Rectal smooth muscle tissue (tissue), 1 donor: ENCODE measurements at regions not wholly inside any gene's neighbourhood (a gene's known extent, or its start where the extent isn't known, plus 50 kb on each side); places are given as distances from the start of the nearest gene placed in this dataset.

ENCODE experiments used
- H3K27ac ChIP-seq: one replicate; pipeline ENCODE4 v1.7.0; 2013; ENCODE audit warnings: low read depth, low read length, inconsistent platforms
- H3K27me3 ChIP-seq: one replicate; pipeline ENCODE4 v1.7.0; 2013; ENCODE audit warnings: low read length; ENCODE audit not compliant: control insufficient read depth, insufficient read depth
- H3K36me3 ChIP-seq: one replicate; pipeline ENCODE4 v1.7.0; 2013; ENCODE audit warnings: low read length; ENCODE audit not compliant: control insufficient read depth, insufficient read depth
- H3K4me1 ChIP-seq: one replicate; pipeline ENCODE4 v1.7.0; 2013; ENCODE audit warnings: low read length; ENCODE audit not compliant: control insufficient read depth, insufficient read depth
- H3K4me3 ChIP-seq: one replicate; pipeline ENCODE4 v1.7.0; 2013; ENCODE audit warnings: low read length
- H3K9ac ChIP-seq: one replicate; pipeline ENCODE4 v1.7.0; 2013; ENCODE audit warnings: low read length

GRCh38 chr3:164393171-164393570, 685.1 kb downstream of the SI start:
- Histone ChIP-seq H3K27ac (no peak overlapping the region), H3K4me3 (no peak overlapping the region), H3K36me3 (no peaks in the 10 kb centered on the region), H3K27me3 (no peaks in the 10 kb centered on the region), H3K4me1 (no peaks in the 10 kb centered on the region), H3K9ac (no peak overlapping the region)

DNA sequence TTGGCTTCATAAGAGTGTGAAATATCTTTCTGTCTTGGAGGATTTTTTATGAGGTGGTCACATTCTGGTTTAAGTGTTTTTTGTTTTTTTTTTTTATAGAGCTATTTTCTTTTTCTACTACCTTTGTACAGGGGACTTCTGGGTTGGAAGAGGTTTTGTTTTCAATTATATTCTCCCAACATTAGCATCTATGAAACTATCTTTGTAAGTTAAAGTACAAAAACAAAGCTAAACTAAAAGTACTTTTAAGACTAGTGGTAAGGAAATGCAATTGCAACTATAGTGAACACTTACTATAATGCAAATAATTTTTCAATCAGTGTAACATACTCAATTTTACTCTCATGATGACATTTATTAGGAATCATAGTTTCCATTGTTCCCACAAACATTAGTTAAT, 688.2 kb downstream of the SI start:
- H3K4me1 ChIP-seq = no peaks in the 10 kb centered on the region
- H3K27ac ChIP-seq = no peak overlapping the region
- H3K4me3 ChIP-seq = no peak overlapping the region
- H3K9ac ChIP-seq = no peak overlapping the region
- no peaks in the 10 kb centered on the region for H3K36me3 ChIP-seq
- no peaks in the 10 kb centered on the region for H3K27me3 ChIP-seq

DNA sequence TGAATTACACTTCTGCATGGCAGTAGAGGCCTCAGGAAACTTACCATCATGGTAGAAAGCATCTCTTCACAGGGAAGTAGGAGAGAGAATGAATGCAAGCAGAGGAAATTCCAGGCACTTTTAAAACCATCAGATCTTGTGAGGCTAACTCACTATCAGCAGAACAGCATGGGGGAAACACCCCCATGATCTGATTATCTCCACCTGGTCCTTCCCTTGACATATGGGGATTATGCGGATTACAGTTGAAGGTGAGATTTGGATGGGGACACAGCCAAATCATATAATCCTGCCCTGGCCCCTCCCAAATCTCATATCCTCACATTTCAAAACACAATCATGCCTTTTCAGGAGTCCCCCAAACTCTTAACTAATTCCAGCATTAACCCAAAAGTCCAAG, 691.1 kb downstream of the SI start:
- no peak overlapping the region for H3K27ac ChIP-seq
- no peaks in the 10 kb centered on the region for H3K4me1 ChIP-seq
- H3K27me3 ChIP-seq = no peaks in the 10 kb centered on the region
- no peaks in the 10 kb centered on the region for H3K36me3 ChIP-seq
- no peak overlapping the region for H3K4me3 ChIP-seq
- H3K9ac ChIP-seq = no peak overlapping the region

GRCh38 chr3:164380156-164380555, 698.1 kb downstream of the SI start:
- H3K36me3 ChIP-seq = no peaks in the 10 kb centered on the region
- no peak overlapping the region for H3K4me3 ChIP-seq
- no peaks in the 10 kb centered on the region for H3K4me1 ChIP-seq
- H3K27ac ChIP-seq = no peak overlapping the region
- H3K27me3 ChIP-seq = no peaks in the 10 kb centered on the region
- H3K9ac ChIP-seq = no peak overlapping the region

DNA sequence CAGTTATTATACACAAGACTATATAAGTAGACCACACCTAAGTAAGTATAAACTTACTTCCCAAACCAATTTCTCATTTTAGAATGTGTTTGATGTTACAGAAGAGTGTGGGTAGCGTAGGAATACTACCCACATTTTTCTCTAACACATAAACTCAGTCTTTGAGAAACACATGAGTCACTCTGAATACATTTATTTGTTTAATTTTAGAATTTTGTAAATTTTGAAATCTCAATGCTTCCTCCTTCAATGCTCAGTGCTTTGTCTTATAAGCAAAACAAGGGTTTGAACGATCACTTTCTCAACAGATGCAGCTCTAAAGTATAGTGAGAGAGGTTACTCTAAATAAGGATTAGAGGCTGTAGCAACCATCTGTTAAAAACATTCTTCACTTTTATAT, 700.8 kb downstream of the SI start:
- Histone ChIP-seq H3K9ac (no peak overlapping the region), H3K27me3 (no peaks in the 10 kb centered on the region), H3K36me3 (no peaks in the 10 kb centered on the region), H3K27ac (no peak overlapping the region), H3K4me3 (no peak overlapping the region), H3K4me1 (no peaks in the 10 kb centered on the region)

GRCh38 chr3:164375995-164376394, 702.3 kb downstream of the SI start:
- H3K4me3 ChIP-seq = no peak overlapping the region
- H3K9ac ChIP-seq = no peak overlapping the region
- no peaks in the 10 kb centered on the region for H3K27me3 ChIP-seq
- H3K27ac ChIP-seq = no peak overlapping the region
- no peaks in the 10 kb centered on the region for H3K36me3 ChIP-seq
- no peaks in the 10 kb centered on the region for H3K4me1 ChIP-seq

DNA sequence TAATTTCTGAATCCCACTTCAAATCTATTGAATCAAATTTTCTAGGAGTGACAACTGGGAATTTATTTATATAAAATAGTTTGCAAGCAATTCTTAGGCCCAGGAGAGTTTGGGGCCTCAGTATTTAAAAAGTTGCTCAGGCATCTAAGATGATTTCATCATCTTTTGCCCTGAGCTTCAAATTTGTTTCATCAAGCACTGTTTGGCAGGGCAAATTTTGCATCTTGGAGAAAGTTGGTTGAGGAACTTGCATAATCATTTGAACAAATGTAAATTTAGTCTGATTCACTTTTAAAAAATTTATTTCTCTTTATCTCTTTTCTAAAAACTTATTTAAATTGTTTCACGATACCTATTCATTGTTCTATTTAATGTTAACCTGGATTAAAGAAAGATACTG, 702.8 kb downstream of the SI start:
- Histone ChIP-seq H3K4me1 (no peaks in the 10 kb centered on the region), H3K36me3 (no peaks in the 10 kb centered on the region), H3K4me3 (no peak overlapping the region), H3K27ac (no peak overlapping the region), H3K27me3 (no peaks in the 10 kb centered on the region), H3K9ac (no peak overlapping the region)

DNA sequence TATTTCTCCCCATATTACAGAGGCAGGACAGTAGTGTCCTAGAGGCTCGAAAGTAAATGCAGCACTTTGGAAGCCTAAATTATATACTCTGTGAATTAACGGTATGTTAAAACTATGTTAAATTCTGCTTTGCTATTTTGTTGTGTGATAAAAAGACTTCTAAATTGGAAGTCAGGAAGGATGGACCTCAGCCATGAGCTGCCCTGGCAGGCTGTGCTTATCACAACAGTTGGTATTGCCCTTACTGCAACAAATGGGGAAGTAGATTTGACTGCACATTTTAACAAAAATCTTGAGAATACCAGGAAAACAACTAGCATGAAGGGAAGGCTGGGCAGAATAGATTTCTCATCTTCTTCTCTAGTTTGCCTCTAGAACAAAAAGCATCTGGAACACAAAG, 706.6 kb downstream of the SI start:
- no peaks in the 10 kb centered on the region for H3K27me3 ChIP-seq
- no peak overlapping the region for H3K9ac ChIP-seq
- H3K27ac ChIP-seq = no peak overlapping the region
- H3K4me1 ChIP-seq = no peaks in the 10 kb centered on the region
- H3K36me3 ChIP-seq = no peaks in the 10 kb centered on the region
- no peak overlapping the region for H3K4me3 ChIP-seq

DNA sequence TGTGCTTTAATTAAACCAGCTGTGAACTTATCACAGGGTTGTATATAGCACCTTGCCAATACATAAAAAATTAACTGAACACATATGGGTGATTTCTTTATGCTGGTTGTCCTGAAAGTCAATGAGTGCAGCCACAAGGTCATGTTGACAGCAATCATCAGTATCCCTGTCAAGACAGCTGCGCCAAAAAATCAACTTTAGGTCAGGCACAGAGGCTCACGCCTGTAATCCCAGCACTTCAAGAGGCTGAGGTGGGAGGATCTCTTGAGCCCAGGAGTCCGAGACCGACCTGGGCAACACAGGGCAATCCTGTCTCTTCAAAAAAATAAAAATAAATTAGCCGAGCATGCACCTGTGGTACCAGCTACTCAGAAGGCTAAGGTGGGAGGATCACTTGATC, 707.3 kb downstream of the SI start:
- no peaks in the 10 kb centered on the region for H3K4me1 ChIP-seq

DNA sequence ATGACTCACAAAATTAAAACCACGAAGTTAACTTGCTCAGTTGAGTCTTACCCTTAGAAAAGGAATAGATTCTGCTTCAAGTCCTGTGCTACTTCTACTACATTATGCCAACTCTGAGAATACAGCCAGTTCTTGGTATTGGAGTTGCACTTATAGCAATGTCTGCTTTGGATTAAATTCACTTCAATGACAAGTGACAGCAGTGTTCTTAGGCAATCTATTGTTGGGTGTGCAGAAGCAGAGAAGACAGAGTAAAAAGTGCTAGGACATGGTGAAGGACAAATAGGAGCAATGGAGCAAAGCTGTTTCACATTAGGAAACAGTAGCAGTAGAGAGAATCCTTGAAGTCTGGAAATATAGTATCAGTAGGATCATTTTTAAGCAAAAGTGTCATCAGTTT, 713.1 kb downstream of the SI start:
- H3K27ac ChIP-seq = no peak overlapping the region
- no peak overlapping the region for H3K9ac ChIP-seq
- H3K4me1 ChIP-seq = no peaks in the 10 kb centered on the region
- H3K36me3 ChIP-seq = no peaks in the 10 kb centered on the region
- no peak overlapping the region for H3K4me3 ChIP-seq
- no peaks in the 10 kb centered on the region for H3K27me3 ChIP-seq

More for the DNA sequence above, 707.3 kb downstream of the SI start:
- Histone ChIP-seq H3K9ac (no peak overlapping the region), H3K4me3 (no peak overlapping the region), H3K36me3 (no peaks in the 10 kb centered on the region), H3K27ac (no peak overlapping the region), H3K27me3 (no peaks in the 10 kb centered on the region)

GRCh38 chr3:164364111-164364510, 714.2 kb downstream of the SI start:
- Histone ChIP-seq H3K27me3 (no peaks in the 10 kb centered on the region), H3K4me3 (no peak overlapping the region), H3K4me1 (no peaks in the 10 kb centered on the region), H3K9ac (no peak overlapping the region), H3K36me3 (no peaks in the 10 kb centered on the region), H3K27ac (no peak overlapping the region)

DNA sequence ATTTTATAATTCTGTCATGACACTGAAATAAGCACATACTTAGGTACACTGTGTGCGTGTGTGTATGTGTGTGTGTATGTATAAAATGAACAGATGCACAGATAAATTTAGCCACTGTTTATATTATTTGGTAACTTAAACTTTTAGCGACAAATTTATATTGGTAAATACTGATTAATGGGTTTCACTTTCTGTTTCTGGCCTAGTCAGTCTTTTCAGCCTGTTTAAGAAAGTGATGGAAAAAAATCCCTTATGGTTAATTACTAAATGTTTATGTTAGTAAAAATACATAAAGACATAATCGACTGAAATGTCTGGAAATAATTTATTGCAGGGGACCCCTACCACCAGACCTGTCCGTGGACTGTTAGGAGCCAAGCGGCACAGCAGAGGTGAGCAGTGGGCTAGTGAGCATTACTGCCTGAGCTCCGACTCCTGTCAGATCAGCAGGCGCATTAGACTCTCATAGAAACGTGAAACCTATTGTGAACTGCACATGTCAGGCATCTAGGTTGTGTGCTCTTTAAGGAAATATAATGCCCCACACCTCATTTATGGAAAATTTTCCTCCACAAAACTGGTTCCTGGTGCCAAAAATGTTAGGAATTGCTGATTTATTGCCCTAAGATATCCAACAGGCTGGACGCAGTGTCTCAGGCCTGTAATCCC, 717.4 kb downstream of the SI start:
- no peaks in the 10 kb centered on the region for H3K27me3 ChIP-seq
- no peak overlapping the region for H3K9ac ChIP-seq
- H3K36me3 ChIP-seq = no peaks in the 10 kb centered on the region
- H3K4me1 ChIP-seq = no peaks in the 10 kb centered on the region
- H3K4me3 ChIP-seq = no peak overlapping the region
- H3K27ac ChIP-seq = no peak overlapping the region

GRCh38 chr3:164360078-164360578, 718.2 kb downstream of the SI start:
- no peaks in the 10 kb centered on the region for H3K4me1 ChIP-seq
- H3K9ac ChIP-seq = no peak overlapping the region
- no peak overlapping the region for H3K27ac ChIP-seq
- no peaks in the 10 kb centered on the region for H3K27me3 ChIP-seq
- no peaks in the 10 kb centered on the region for H3K36me3 ChIP-seq
- no peak overlapping the region for H3K4me3 ChIP-seq
